ENCODE measurements at regions not wholly inside any gene's neighbourhood (a gene's known extent, or its start where the extent isn't known, plus 50 kb on each side); places are given as distances from the start of the nearest gene placed in this dataset.

DNA sequence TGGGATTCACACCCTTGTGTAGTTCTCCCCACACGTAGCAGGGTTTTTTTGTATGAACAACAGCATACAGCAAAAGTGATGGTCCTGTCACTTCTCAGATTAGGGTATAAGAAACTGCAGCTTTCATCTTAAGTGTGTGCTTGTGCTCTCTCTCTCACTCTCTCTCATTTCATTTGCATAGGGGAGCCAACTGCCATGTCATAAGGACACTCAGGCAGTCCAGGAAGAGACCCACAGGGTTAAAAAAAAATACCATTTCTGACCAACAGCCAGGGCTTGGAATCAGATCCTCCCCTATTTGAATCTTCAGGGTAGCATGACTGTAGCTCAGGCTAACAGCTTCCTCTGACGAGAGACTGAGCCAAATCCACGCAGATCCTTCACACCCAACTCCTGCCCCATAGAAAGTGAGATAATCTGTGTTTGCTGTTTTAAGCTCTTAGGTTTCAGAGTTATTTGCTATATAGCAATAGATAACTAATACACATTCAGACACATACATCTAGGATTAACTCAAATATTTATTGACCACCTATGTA lies 331.2 kb downstream of the PAPSS1 start:
- no peak for TF ChIP-seq POLR2AphosphoS5 (IDR thresholded peaks at IDR 0.05; ENCODE audit: low read depth)
- TF ChIP-seq, protein P1, sequence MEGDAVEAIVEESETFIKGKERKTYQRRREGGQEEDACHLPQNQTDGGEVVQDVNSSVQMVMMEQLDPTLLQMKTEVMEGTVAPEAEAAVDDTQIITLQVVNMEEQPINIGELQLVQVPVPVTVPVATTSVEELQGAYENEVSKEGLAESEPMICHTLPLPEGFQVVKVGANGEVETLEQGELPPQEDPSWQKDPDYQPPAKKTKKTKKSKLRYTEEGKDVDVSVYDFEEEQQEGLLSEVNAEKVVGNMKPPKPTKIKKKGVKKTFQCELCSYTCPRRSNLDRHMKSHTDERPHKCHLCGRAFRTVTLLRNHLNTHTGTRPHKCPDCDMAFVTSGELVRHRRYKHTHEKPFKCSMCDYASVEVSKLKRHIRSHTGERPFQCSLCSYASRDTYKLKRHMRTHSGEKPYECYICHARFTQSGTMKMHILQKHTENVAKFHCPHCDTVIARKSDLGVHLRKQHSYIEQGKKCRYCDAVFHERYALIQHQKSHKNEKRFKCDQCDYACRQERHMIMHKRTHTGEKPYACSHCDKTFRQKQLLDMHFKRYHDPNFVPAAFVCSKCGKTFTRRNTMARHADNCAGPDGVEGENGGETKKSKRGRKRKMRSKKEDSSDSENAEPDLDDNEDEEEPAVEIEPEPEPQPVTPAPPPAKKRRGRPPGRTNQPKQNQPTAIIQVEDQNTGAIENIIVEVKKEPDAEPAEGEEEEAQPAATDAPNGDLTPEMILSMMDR (conservative IDR thresholded peaks at IDR 0.05; ENCODE audit: low read depth in 2 of 2): no peak
- TF ChIP-seq EZH2 (IDR thresholded peaks at IDR 0.05; ENCODE audit: low read depth, unreplicated experiment): no peak

All from GM23338 (cell line).